Stomach (tissue), 4 donors: ENCODE measurements at regions not wholly inside any gene's neighbourhood (a gene's known extent, or its start where the extent isn't known, plus 50 kb on each side); places are given as distances from the start of the nearest gene placed in this dataset.

ENCODE experiments used
- CTCF ChIP-seq, 7 experiments: fragments of 450-650 bp in 4 of 7; fragments of 200-600 bp in 3 of 7; sonication (generic) in 3 of 7; IDR thresholded peaks; one replicate each; pipeline ENCODE4 v1.5.1; 2016 to 2019; ENCODE audit warnings: antibody characterized with exemption in 7 of 7, control low read depth in 2 of 7, mild to moderate bottlenecking in 1 of 7
- EP300 ChIP-seq: sonication (generic); formaldehyde crosslinking; IDR thresholded peaks from one replicate; pipeline ENCODE4 v1.6.1; 2017; ENCODE audit warnings: antibody characterized with exemption
- POLR2A ChIP-seq, 4 donors: fragments of 450-650 bp; IDR thresholded peaks; one replicate each; pipeline ENCODE4 v1.6.1; 2016; ENCODE audit warnings: antibody characterized with exemption in 4 of 4, control low read depth in 2 of 4, mild to moderate bottlenecking in 1 of 4, moderate library complexity in 1 of 4
- POLR2AphosphoS5 ChIP-seq, 3 donors: sonication (generic); formaldehyde crosslinking; IDR thresholded peaks; one replicate each; pipeline ENCODE4 v1.6.1; 2016; ENCODE audit warnings: antibody characterized with exemption in 3 of 3

DNA sequence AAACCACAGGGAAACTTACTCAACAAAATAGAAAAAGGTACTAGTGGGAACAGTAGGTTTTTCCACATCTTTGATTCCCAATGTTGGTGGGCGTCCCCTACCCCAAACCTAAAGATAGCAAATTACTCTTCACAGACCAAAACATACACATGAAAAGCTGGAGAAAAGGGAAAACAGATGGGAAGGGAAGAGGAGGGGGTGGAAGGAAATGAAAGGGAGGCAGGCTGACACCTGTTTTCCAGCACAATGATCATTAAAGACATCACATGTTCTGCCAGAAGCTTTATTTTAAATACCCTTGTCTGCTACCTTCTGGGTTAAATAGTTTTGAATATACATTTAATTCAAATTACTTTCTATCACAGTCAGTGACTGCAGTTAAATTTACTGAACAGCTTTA is 1617.9 kb upstream of the SEL1L start:
- TF ChIP-seq CTCF (IDR thresholded peaks at IDR 0.05) (no peak), EP300 (no peak), POLR2A (IDR thresholded peaks at IDR 0.05) (no peak), POLR2AphosphoS5 (IDR thresholded peaks at IDR 0.05) (no peak)
